ENCODE measurements at regions not wholly inside any gene's neighbourhood (a gene's known extent, or its start where the extent isn't known, plus 50 kb on each side); places are given as distances from the start of the nearest gene placed in this dataset.

DNA sequence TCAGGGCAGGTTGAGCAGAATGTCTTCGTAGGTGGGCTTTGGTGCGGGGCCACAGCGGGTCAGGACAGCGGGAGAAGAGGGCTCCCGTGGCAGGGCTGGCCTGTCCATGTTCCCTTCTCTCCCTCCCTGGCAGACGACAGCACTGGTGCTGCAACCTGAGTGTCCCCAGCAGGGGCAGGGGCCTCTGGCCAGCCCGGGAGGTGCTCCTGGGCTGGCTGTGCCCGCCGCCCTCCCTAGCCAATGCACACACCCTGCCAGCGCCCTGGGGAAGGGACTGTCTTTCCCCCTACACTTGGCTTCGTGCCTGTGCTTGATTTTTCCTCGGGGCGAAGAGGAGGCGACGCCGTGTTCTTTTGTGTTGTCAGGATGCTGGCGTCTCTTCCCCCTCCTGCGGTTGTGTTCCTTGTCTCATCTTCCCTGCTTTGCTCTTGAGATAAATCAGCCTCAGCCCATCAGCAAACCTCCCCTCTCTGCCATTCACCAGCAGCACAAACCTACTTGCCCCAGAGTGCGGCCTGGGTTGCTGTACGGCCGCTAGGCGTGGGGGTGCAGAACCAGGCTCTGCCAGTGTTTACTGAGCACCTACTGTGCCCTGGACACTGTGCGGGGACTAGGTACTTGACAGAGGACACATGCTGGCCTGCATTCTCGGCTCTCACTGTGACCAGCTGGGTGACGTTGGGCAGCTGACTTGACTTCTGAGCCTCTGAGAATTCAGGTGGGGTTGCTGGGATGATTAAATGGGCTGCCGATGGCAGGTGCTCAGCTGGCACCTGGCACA lies 237.3 kb upstream of the CIBAR2 start:
- no peak for DNase-seq
- TF ChIP-seq POLR2A (IDR thresholded peaks at IDR 0.05): no peak
- Histone ChIP-seq H3K4me3 (no peak overlapping the region), H3K36me3 (no peaks in the 10 kb centered on the region), H3K27me3 (no peaks in the 10 kb centered on the region), H3K27ac (no peak overlapping the region), H3K9me3 (no peaks in the 10 kb centered on the region), H3K4me1 (peaks cover 0 to under 1% of the 10 kb centered on the region in 2 donors)
- intact Hi-C loops (cut with DNase I; ENCODE audit: low total_unique reads): no loop called here

DNA sequence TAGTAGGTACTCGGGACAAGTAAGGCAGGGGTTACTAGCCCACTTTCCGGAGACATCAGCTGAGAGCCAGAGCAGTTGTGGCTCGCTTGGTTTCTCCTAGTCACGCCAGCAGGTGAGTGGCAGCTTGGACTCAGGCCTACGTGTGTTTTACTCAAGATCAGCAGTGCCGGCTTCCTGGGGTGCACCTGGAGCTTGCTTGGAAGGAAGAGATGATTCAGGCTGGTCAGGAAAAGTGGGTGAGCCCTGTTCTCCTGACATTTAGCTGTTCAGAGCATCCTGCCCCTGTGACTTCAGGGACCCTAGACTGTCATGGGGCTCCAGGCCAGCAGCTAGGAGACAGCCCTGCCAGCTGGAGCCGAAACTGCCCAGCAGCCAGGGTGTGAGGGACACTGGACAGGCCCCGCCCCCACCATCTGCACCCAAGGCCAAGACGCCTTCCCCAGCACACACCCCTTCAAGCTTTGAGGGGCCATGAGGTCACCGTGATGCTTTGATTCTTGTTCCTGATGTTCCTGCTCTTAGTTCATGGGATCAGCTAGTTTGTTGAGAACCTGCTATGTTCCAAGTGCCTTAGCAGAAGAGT lies 238.0 kb upstream of the CIBAR2 start:
- H3K4me3 ChIP-seq: no peak overlapping the region
- no peaks in the 10 kb centered on the region for H3K27me3 ChIP-seq
- no peak for DNase-seq
- H3K27ac ChIP-seq: no peak overlapping the region
- intact Hi-C loops (cut with DNase I; ENCODE audit: low total_unique reads): no loop called here
- TF ChIP-seq, protein P1, sequence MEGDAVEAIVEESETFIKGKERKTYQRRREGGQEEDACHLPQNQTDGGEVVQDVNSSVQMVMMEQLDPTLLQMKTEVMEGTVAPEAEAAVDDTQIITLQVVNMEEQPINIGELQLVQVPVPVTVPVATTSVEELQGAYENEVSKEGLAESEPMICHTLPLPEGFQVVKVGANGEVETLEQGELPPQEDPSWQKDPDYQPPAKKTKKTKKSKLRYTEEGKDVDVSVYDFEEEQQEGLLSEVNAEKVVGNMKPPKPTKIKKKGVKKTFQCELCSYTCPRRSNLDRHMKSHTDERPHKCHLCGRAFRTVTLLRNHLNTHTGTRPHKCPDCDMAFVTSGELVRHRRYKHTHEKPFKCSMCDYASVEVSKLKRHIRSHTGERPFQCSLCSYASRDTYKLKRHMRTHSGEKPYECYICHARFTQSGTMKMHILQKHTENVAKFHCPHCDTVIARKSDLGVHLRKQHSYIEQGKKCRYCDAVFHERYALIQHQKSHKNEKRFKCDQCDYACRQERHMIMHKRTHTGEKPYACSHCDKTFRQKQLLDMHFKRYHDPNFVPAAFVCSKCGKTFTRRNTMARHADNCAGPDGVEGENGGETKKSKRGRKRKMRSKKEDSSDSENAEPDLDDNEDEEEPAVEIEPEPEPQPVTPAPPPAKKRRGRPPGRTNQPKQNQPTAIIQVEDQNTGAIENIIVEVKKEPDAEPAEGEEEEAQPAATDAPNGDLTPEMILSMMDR (IDR thresholded peaks at IDR 0.05): no peak
- peaks cover 0 to 4% of the 10 kb centered on the region in 2 donors for H3K4me1 ChIP-seq
- H3K9me3 ChIP-seq: no peaks in the 10 kb centered on the region
- no peaks in the 10 kb centered on the region for H3K36me3 ChIP-seq

DNA sequence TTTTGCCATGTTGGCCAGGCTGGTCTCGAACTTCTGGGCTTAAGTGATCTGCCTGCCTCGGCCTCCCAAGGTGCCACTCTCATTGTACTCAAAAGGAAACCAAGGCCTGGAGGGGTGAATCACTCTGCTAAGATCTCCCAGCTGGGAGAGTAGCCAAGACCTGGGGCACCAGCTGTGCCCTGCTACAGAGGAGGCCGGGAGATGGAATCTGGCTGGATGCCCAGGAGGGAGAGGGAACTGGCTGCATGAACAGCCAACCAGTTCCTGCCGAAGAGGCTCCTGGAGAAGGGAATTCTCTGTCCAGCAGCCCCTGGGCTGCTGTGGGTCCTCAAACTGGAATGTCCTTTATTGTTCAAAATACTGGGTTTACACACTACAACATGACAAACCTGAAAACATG lies 238.7 kb upstream of the CIBAR2 start:
- Histone ChIP-seq H3K9me3 (no peaks in the 10 kb centered on the region), H3K4me3 (no peak overlapping the region), H3K27me3 (no peaks in the 10 kb centered on the region), H3K27ac (no peak overlapping the region), H3K36me3 (no peaks in the 10 kb centered on the region), H3K4me1 (peaks cover 0 to 4% of the 10 kb centered on the region in 2 donors)
- DNase-seq: peak; percentile 67 to 70
- TF ChIP-seq, protein P1 (IDR thresholded peaks at IDR 0.05): no peak
- no peak for TF ChIP-seq POLR2A (IDR thresholded peaks at IDR 0.05)
- intact Hi-C loops (cut with DNase I; ENCODE audit: low total_unique reads): no loop called here

DNA sequence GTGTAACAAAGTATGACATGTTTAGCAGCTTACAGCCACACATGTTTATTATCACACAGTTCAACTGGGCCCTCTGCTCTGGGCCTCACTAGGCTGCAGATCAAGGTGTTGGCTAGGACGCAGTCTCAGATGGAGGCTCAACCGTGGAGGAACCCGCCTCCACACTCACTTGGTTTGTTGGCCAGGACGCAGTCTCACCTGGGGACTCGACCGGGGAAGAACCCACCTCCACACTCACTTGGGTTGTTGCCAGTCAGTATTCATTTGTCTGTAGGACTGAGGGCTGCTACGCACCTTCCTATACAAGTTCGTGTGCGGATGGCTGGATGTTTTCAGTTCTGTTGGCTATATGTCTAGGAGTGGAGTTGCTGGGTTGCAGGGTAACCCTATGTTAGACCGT lies 240.7 kb upstream of the CIBAR2 start:
- no peak overlapping the region for H3K27ac ChIP-seq
- peaks cover 0 to 4% of the 10 kb centered on the region in 2 donors for H3K4me1 ChIP-seq
- no peak overlapping the region for H3K4me3 ChIP-seq
- TF ChIP-seq, protein P1 (IDR thresholded peaks at IDR 0.05): no peak
- no peak for TF ChIP-seq POLR2A (IDR thresholded peaks at IDR 0.05)
- no peaks in the 10 kb centered on the region for H3K9me3 ChIP-seq
- H3K36me3 ChIP-seq: no peaks in the 10 kb centered on the region
- intact Hi-C loops (cut with DNase I; ENCODE audit: low total_unique reads): no loop called here
- no peaks in the 10 kb centered on the region for H3K27me3 ChIP-seq
- no peak for DNase-seq

DNA sequence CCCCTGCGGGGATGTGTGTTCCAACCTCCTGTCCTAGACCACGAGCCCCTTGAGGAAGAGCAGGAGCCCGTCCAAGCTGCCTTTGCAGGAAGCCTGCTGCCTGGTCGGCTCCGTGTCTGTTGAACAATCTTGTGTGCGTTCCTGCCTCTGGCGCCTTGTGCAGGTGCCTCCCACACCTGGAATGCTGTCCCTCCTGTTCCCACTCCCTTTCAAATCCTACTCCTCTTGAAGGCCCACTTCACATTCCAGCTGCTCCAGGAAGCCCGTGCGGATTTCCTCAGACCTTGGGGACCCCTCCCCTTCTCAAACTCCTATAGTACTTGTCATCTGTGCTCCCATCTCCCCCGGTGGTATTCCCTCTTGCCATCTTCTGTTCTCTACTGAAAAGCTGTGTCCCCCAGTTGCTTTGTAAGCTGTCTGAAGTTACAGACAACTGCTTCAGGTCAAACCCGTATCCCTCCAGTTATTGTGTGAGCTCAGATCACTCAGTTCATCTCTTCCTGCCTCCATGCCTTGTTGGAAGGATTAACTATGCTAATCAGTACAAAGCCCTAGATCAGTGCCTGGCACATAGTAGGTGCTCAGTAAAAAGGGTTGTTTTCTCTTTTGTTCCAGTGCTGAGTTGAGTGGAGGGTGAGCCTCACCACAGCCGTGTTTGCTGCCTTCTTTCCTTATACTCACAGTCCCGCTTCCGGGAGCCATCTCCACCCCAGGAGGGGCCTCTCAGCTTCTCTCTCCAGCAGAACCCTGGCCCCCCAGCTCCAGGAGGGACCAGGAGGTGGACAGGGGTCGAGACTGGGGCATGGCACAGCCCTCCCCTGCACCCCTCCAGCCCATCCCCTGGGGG lies 241.8 kb upstream of the CIBAR2 start:
- no peak overlapping the region for H3K4me3 ChIP-seq
- intact Hi-C loops (cut with DNase I; ENCODE audit: low total_unique reads): no loop called here
- H3K27me3 ChIP-seq: no peaks in the 10 kb centered on the region
- no peak overlapping the region for H3K27ac ChIP-seq
- peaks cover 0 to 4% of the 10 kb centered on the region in 2 donors for H3K4me1 ChIP-seq
- no peaks in the 10 kb centered on the region for H3K9me3 ChIP-seq
- H3K36me3 ChIP-seq: no peaks in the 10 kb centered on the region
- no peak for DNase-seq
- TF ChIP-seq POLR2A (IDR thresholded peaks at IDR 0.05): no peak
- TF ChIP-seq, protein P1 (IDR thresholded peaks at IDR 0.05): no peak

All from uterus (tissue), 3 donors.